ENCODE measurements at regions not wholly inside any gene's neighbourhood (a gene's known extent, or its start where the extent isn't known, plus 50 kb on each side); places are given as distances from the start of the nearest gene placed in this dataset.

DNA sequence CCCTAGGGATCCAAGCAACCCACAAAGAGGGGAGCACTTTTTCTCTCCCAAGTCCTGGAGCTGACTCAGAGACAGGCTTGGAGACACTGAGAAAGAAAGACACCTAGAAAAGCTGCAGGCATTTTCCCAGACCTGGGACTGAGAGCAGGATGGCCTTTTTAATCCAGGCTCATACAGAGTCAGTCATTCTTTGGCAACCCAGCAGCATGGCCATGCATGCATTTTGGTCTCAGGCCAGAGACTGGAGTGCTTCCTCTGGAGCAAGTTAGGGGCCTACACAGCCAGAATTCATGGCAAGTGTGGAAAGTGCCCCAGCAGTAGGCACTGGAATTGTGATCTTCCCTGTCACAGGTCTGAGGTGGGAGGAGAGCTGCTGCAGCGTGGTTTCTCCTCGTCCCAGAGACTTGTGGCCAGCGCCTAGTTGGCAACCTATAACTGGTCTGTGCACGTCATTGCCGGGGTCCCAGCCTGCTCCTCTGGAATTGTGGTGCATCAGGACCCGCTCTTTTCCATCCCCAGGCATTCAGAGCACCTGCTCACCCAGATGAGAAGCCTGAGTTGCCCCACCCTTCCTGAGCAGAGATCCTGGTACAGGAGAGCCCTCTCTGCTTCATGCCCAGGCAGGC lies 231.9 kb upstream of the RAB6C start:
- TF ChIP-seq KAT7 (CRISPR knock-in tag; IDR thresholded peaks at IDR 0.05; ENCODE audit: borderline replicate concordance) (no peak), ETV6 (CRISPR knock-in tag; IDR thresholded peaks at IDR 0.05) (no peak), TEAD4 (CRISPR knock-in tag; IDR thresholded peaks at IDR 0.05) (no peak), CREM (CRISPR knock-in tag; IDR thresholded peaks at IDR 0.05) (no peak), CREB1 (CRISPR knock-in tag; IDR thresholded peaks at IDR 0.05) (no peak), SP1 (CRISPR knock-in tag; conservative IDR thresholded peaks at IDR 0.05) (no peak)
- TF ChIP-seq, protein P1, sequence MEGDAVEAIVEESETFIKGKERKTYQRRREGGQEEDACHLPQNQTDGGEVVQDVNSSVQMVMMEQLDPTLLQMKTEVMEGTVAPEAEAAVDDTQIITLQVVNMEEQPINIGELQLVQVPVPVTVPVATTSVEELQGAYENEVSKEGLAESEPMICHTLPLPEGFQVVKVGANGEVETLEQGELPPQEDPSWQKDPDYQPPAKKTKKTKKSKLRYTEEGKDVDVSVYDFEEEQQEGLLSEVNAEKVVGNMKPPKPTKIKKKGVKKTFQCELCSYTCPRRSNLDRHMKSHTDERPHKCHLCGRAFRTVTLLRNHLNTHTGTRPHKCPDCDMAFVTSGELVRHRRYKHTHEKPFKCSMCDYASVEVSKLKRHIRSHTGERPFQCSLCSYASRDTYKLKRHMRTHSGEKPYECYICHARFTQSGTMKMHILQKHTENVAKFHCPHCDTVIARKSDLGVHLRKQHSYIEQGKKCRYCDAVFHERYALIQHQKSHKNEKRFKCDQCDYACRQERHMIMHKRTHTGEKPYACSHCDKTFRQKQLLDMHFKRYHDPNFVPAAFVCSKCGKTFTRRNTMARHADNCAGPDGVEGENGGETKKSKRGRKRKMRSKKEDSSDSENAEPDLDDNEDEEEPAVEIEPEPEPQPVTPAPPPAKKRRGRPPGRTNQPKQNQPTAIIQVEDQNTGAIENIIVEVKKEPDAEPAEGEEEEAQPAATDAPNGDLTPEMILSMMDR (IDR thresholded peaks at IDR 0.05): no peak
- TF ChIP-seq, protein P2, sequence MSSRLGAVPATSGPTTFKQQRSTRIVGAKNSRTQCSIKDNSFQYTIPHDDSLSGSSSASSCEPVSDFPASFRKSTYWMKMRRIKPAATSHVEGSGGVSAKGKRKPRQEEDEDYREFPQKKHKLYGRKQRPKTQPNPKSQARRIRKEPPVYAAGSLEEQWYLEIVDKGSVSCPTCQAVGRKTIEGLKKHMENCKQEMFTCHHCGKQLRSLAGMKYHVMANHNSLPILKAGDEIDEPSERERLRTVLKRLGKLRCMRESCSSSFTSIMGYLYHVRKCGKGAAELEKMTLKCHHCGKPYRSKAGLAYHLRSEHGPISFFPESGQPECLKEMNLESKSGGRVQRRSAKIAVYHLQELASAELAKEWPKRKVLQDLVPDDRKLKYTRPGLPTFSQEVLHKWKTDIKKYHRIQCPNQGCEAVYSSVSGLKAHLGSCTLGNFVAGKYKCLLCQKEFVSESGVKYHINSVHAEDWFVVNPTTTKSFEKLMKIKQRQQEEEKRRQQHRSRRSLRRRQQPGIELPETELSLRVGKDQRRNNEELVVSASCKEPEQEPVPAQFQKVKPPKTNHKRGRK (CRISPR knock-in tag; IDR thresholded peaks at IDR 0.05; ENCODE audit: borderline replicate concordance): no peak
- TF ChIP-seq, protein P3, sequence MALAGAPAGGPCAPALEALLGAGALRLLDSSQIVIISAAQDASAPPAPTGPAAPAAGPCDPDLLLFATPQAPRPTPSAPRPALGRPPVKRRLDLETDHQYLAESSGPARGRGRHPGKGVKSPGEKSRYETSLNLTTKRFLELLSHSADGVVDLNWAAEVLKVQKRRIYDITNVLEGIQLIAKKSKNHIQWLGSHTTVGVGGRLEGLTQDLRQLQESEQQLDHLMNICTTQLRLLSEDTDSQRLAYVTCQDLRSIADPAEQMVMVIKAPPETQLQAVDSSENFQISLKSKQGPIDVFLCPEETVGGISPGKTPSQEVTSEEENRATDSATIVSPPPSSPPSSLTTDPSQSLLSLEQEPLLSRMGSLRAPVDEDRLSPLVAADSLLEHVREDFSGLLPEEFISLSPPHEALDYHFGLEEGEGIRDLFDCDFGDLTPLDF (CRISPR knock-in tag; IDR thresholded peaks at IDR 0.05): no peak
